ENCODE measurements at regions not wholly inside any gene's neighbourhood (a gene's known extent, or its start where the extent isn't known, plus 50 kb on each side); places are given as distances from the start of the nearest gene placed in this dataset.

DNA sequence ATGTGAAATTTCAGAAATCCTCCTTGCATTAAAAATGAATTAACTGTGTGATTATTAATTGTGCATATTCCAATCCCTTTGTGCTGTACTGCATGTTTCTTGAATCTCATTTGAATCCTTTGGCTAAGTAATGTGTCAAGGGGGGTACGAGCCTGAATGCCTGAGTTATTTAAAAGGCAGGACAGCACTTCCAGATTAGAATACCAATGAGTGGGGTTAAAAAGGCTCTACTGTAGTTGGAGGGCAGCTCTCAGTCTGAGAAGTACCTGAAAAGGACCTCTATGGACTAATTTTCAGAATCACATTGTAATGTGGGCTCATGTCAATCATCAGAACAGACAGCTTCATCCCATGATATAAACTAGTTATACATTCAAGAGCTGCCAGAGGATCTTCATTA, 423.0 kb downstream of the GRB14 start:
- H3K4me3 ChIP-seq (replicated peaks; ENCODE audit: low read depth, low read length), result no peak overlapping the region
- no peak for DNase-seq (ENCODE audit: low read depth)
- no peak for TF ChIP-seq CTCF (IDR thresholded peaks at IDR 0.05; ENCODE audit: low read length, missing control alignments)

- no peak for TF ChIP-seq CTCF (IDR thresholded peaks at IDR 0.05; ENCODE audit: low read length, missing control alignments)
- DNase-seq (ENCODE audit: low read depth), result no peak
- no peak overlapping the region for H3K4me3 ChIP-seq (replicated peaks; ENCODE audit: low read depth, low read length)
Observed at GRCh38 chr2:164190700-164191099, 430.6 kb downstream of the GRB14 start.

GRCh38 chr2:164189851-164190250, 431.4 kb downstream of the GRB14 start:
- no peak overlapping the region for H3K4me3 ChIP-seq (replicated peaks; ENCODE audit: low read depth, low read length)
- TF ChIP-seq CTCF (IDR thresholded peaks at IDR 0.05; ENCODE audit: low read length, missing control alignments), result no peak
- DNase-seq (ENCODE audit: low read depth), result no peak

DNA sequence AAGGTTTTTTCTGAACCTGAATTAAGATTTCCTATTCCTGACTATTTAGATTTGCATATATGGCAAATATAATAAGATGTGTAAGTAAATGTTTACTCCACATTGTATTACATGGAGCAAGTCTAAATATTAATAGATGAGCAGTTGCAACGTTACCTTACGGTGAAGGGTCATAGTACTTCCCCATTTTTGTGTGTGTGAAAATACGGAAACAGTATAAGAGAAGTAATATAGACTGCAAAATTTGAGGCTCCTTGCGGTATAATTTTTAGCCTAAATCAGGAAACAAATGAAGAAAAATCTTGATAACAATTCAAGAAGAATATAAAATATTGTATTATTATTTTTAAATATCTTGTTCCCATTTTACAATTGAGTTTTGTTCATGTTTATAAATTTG, 434.2 kb downstream of the GRB14 start:
- DNase-seq (ENCODE audit: low read depth), result no peak
- no peak for TF ChIP-seq CTCF (IDR thresholded peaks at IDR 0.05; ENCODE audit: low read length, missing control alignments)
- no peak overlapping the region for H3K4me3 ChIP-seq (replicated peaks; ENCODE audit: low read depth, low read length)

DNA sequence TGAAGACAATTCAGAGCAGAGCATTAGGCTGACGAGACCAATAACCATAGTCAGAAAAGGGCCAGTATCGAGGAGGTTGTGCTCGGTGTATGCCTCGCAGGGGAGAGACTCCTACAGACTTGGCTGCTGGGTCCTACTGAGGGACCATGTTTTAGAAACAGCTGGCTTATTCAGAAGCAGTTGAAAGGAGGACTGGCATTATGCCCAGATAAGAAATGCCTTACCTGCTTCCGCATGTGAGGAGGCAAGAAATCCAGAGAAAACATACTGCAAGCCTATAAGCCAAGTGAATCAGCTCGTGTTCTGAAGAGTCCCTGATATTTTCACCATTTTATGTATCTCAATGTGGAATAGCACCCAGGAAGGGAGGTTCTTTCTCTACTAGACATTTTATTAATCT, 434.7 kb downstream of the GRB14 start:
- DNase-seq (ENCODE audit: low read depth), result no peak
- TF ChIP-seq CTCF (IDR thresholded peaks at IDR 0.05; ENCODE audit: low read length, missing control alignments), result no peak
- H3K4me3 ChIP-seq (replicated peaks; ENCODE audit: low read depth, low read length), result no peak overlapping the region

DNA sequence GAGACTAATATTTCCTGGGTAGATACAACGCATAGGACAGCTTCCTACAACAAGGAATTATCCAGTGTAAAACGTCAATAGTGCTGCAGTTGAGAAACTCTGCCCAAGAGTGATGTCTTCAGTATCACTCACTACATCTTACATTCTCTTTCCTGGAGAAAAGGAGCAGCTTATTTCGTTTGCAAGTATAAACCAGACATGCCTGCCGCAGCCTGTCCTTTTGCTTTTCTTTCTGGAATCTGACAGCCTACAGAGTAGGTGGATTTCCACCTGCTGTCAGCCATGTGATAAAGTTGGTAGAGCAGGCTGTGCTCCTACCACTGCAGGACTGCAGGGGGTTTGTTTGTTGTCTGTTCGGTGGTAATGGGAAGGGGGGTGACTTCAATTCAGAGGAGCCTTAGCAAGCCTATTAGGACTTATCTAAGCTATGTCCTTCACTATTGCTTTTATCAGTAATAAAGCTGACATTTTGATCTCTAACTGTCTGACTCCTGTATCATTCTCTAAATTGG, 439.1 kb downstream of the GRB14 start:
- no peak overlapping the region for H3K4me3 ChIP-seq (replicated peaks; ENCODE audit: low read depth, low read length)
- no peak for TF ChIP-seq CTCF (IDR thresholded peaks at IDR 0.05; ENCODE audit: low read length, missing control alignments)
- DNase-seq (ENCODE audit: low read depth), result no peak

GRCh38 chr2:164178835-164179465, 442.3 kb downstream of the GRB14 start:
- TF ChIP-seq CTCF (IDR thresholded peaks at IDR 0.05; ENCODE audit: low read length, missing control alignments), result no peak
- DNase-seq (ENCODE audit: low read depth), result no peak
- no peak overlapping the region for H3K4me3 ChIP-seq (replicated peaks; ENCODE audit: low read depth, low read length)
